SK-MEL-5 (cell line): ENCODE measurements at regions not wholly inside any gene's neighbourhood (a gene's known extent, or its start where the extent isn't known, plus 50 kb on each side); places are given as distances from the start of the nearest gene placed in this dataset.
"Not testable (repeated sequence)": the region's sequence is repeated elsewhere in the genome, so short reads cannot be mapped to it uniquely, and the experiment has no call there.

Experiments used
- DNase-seq: peaks from one replicate; pipeline ENCODE4 v3.0.0-alpha.2; 2016; ENCODE audit warnings: low read depth, low spot score
- in situ Hi-C: cut with HindIII; loops from 2 replicates; pipeline ENCODE4 v1.10.0; 2016; ENCODE audit warnings: low sequenced_read_pairs, high pct_unique_total_duplicates, low pct_unique_long_range_greater_than_20kb

- in situ Hi-C loops: no loop called here
- DNase-seq: no peak
These were observed 294.6 kb upstream of the UGT8 start for GRCh38 chr4:114304046-114304445.

- in situ Hi-C loops: no loop called here
- no peak for DNase-seq
These were observed 294.0 kb upstream of the UGT8 start for GRCh38 chr4:114304567-114304966.

GRCh38 chr4:114306946-114307345 lies 291.7 kb upstream of the UGT8 start:
- in situ Hi-C loops: no loop called here
- no peak for DNase-seq

GRCh38 chr4:114310296-114310925 lies 288.2 kb upstream of the UGT8 start:
- in situ Hi-C loops: no loop called here

GRCh38 chr4:114311787-114312186 lies 286.8 kb upstream of the UGT8 start:
- in situ Hi-C loops: no loop called here
- no peak for DNase-seq

More at GRCh38 chr4:114310296-114310925, 288.2 kb upstream of the UGT8 start:
- no peak for DNase-seq

- in situ Hi-C loops: no loop called here
- no peak for DNase-seq
These were observed 286.3 kb upstream of the UGT8 start for GRCh38 chr4:114312338-114312737.

GRCh38 chr4:114316789-114317188 lies 281.8 kb upstream of the UGT8 start:
- in situ Hi-C loops: no loop called here
- no peak for DNase-seq

- in situ Hi-C loops: no loop called here
- no peak for DNase-seq
These were observed 281.0 kb upstream of the UGT8 start for GRCh38 chr4:114317564-114317963.

- in situ Hi-C loops: no loop called here
- no peak for DNase-seq
These were observed 280.3 kb upstream of the UGT8 start for GRCh38 chr4:114318309-114318708.

- in situ Hi-C loops: no loop called here
- DNase-seq: no peak
These were observed 278.5 kb upstream of the UGT8 start for GRCh38 chr4:114320126-114320525.

GRCh38 chr4:114321366-114321765 lies 277.2 kb upstream of the UGT8 start:
- no peak for DNase-seq
- in situ Hi-C loops: no loop called here

- DNase-seq: no peak
- in situ Hi-C loops: no loop called here
These were observed 274.8 kb upstream of the UGT8 start for GRCh38 chr4:114323841-114324240.

- DNase-seq: no peak
- in situ Hi-C loops: no loop called here
These were observed 272.2 kb upstream of the UGT8 start for GRCh38 chr4:114326358-114326757.

GRCh38 chr4:114332119-114332518 lies 266.5 kb upstream of the UGT8 start:
- in situ Hi-C loops: no loop called here
- DNase-seq: no peak

GRCh38 chr4:114334363-114334762 lies 264.2 kb upstream of the UGT8 start:
- in situ Hi-C loops, DNase-seq: not testable (repeated sequence)

- no peak for DNase-seq
- in situ Hi-C loops: no loop called here
These were observed 263.7 kb upstream of the UGT8 start for GRCh38 chr4:114334884-114335330.

GRCh38 chr4:114335339-114335738 lies 263.3 kb upstream of the UGT8 start:
- no peak for DNase-seq
- in situ Hi-C loops: no loop called here

- no peak for DNase-seq
- in situ Hi-C loops: no loop called here
These were observed 255.6 kb upstream of the UGT8 start for GRCh38 chr4:114343015-114343414.

- in situ Hi-C loops: no loop called here
- no peak for DNase-seq
These were observed 248.9 kb upstream of the UGT8 start for GRCh38 chr4:114349543-114350175.
